GM19025 (cell line): ENCODE measurements at regions not wholly inside any gene's neighbourhood (a gene's known extent, or its start where the extent isn't known, plus 50 kb on each side); places are given as distances from the start of the nearest gene placed in this dataset.

Experiments used
- ATAC-seq: cut with Tn5 transposase; IDR thresholded peaks from one replicate; pipeline ENCODE4 v1.9.1; 2021; ENCODE audit warnings: mild to moderate bottlenecking, low read depth, moderate library complexity; ENCODE audit not compliant: unreplicated experiment

- ATAC-seq, result no peak
Measured at GRCh38 chr20:10916312-10916711, 242.5 kb upstream of the JAG1 start.

GRCh38 chr20:10917826-10918225 is 244.0 kb upstream of the JAG1 start:
- ATAC-seq, result no peak

GRCh38 chr20:10919396-10920140 is 245.8 kb upstream of the JAG1 start:
- ATAC-seq, result no peak

- ATAC-seq, result no peak
Measured at GRCh38 chr20:10920396-10920795, 246.6 kb upstream of the JAG1 start.

GRCh38 chr20:10921491-10922010 is 247.8 kb upstream of the JAG1 start:
- no peak for ATAC-seq

- ATAC-seq, result no peak
Measured at GRCh38 chr20:10922506-10922905, 248.7 kb upstream of the JAG1 start.

- ATAC-seq, result no peak
Measured at GRCh38 chr20:10922941-10923340, 249.1 kb upstream of the JAG1 start.

- no peak for ATAC-seq
Measured at GRCh38 chr20:10924644-10925201, 250.9 kb upstream of the JAG1 start.

- ATAC-seq, result no peak
Measured at GRCh38 chr20:10925767-10926166, 252.0 kb upstream of the JAG1 start.

- ATAC-seq, result no peak
Measured at GRCh38 chr20:10927011-10927583, 253.3 kb upstream of the JAG1 start.

GRCh38 chr20:10927936-10928840 is 254.4 kb upstream of the JAG1 start:
- ATAC-seq, result no peak

GRCh38 chr20:10928841-10929421 is 255.1 kb upstream of the JAG1 start:
- ATAC-seq, result no peak

GRCh38 chr20:10935658-10936402 is 262.0 kb upstream of the JAG1 start:
- ATAC-seq, result no peak

- ATAC-seq, result no peak
Measured at GRCh38 chr20:10936786-10937185, 263.0 kb upstream of the JAG1 start.

- ATAC-seq, result no peak
Measured at GRCh38 chr20:10939331-10939941, 265.6 kb upstream of the JAG1 start.

GRCh38 chr20:10940941-10941340 is 267.1 kb upstream of the JAG1 start:
- peak; percentile 95 for ATAC-seq

GRCh38 chr20:10943686-10944265 is 270.0 kb upstream of the JAG1 start:
- ATAC-seq, result no peak

GRCh38 chr20:10946124-10946880 is 272.5 kb upstream of the JAG1 start:
- no peak for ATAC-seq
